ENCODE measurements at regions not wholly inside any gene's neighbourhood (a gene's known extent, or its start where the extent isn't known, plus 50 kb on each side); places are given as distances from the start of the nearest gene placed in this dataset.

GRCh38 chr6:133787122-133787521 is 101.8 kb upstream of the TCF21 start:
- TF ChIP-seq CHD2 (IDR thresholded peaks at IDR 0.05; ENCODE audit: low read depth, low read length) (no peak), POLR2A (conservative IDR thresholded peaks at IDR 0.05) (no peak), POLR2AphosphoS5 (IDR thresholded peaks at IDR 0.05; ENCODE audit: control insufficient read depth, insufficient read depth, low read depth, low read length) (no peak), CTCF (IDR thresholded peaks at IDR 0.05 in 2 of 3, conservative IDR thresholded peaks at IDR 0.05 in 1 of 3; ENCODE audit: insufficient read depth in 2 of 3, low read depth in 1 of 3, low read length in 3 of 3) (no peak), MYBL2 (IDR thresholded peaks at IDR 0.05; ENCODE audit: low read depth) (no peak), MYBL2 (CRISPR knock-in tag; IDR thresholded peaks at IDR 0.05; ENCODE audit: borderline replicate concordance) (no peak)

Measured in K562 (cell line).